C4-2B (cell line): ENCODE measurements at regions not wholly inside any gene's neighbourhood (a gene's known extent, or its start where the extent isn't known, plus 50 kb on each side); places are given as distances from the start of the nearest gene placed in this dataset.
"Not testable (repeated sequence)": the region's sequence is repeated elsewhere in the genome, so short reads cannot be mapped to it uniquely, and the experiment has no call there.

Experiments used
- H3K27ac ChIP-seq: fragments of 450-650 bp; 2 replicates; pipeline ENCODE4 v1.5.1; 2017
- ZFX ChIP-seq: fragments of 450-650 bp; IDR thresholded peaks from 2 replicates; pipeline ENCODE4 v1.6.1; 2017
- TF ChIP-seq, protein P1 (sequence below): fragments of 450-650 bp; conservative IDR thresholded peaks from 2 replicates; pipeline ENCODE4 v1.5.1; 2017; ENCODE audit warnings: mild to moderate bottlenecking

DNA sequence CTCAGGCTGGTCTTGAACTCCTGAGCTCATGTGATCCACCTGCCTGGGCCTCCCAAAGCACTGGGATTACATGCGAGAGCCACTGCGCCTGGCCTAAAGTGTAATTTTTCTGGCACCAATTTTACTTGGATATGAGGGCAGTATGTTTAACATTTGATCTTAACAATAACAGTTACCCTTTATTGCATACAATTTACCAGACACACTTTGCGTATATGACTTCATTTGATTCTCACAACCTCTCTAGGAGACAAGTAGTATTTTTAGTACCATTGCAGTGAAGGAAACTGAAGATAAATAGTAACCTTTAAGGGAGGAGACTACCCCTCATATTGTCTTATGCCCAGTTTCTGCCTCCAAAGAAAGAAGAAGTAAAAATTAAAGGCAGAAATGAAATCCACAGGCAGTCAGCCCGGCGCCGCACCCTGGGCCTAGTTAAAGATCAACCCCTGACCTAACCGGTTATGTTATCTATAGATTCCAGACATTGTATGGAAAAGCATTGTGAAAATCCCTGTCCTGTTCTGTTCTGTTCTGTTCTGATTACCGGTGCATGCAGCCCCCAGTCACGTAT, 54.0 kb downstream of the CYP26A1 start:
- not testable (repeated sequence) for H3K27ac ChIP-seq

DNA sequence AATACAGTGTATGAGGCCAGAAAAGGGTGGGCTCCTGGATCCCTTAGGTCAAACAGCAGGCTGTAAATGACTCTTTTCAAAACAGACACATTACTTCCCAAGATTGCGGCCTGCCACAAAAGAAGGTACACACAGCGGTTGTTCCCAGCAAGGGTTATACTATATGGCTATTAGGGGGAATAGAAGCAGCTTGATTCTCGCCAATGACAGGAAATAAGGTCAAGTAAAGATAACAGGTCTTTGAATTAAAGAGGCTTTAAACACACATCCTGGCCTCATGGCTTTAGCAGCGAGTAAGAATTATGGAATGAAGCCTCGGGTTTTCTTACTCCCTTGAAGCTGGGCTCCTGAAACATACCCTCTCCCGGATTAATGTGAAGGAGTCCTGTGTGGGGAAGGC, 58.3 kb downstream of the CYP26A1 start:
- TF ChIP-seq ZFX: no peak
- TF ChIP-seq, protein P1, sequence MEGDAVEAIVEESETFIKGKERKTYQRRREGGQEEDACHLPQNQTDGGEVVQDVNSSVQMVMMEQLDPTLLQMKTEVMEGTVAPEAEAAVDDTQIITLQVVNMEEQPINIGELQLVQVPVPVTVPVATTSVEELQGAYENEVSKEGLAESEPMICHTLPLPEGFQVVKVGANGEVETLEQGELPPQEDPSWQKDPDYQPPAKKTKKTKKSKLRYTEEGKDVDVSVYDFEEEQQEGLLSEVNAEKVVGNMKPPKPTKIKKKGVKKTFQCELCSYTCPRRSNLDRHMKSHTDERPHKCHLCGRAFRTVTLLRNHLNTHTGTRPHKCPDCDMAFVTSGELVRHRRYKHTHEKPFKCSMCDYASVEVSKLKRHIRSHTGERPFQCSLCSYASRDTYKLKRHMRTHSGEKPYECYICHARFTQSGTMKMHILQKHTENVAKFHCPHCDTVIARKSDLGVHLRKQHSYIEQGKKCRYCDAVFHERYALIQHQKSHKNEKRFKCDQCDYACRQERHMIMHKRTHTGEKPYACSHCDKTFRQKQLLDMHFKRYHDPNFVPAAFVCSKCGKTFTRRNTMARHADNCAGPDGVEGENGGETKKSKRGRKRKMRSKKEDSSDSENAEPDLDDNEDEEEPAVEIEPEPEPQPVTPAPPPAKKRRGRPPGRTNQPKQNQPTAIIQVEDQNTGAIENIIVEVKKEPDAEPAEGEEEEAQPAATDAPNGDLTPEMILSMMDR: no peak
- H3K27ac ChIP-seq: no peak overlapping the region

DNA sequence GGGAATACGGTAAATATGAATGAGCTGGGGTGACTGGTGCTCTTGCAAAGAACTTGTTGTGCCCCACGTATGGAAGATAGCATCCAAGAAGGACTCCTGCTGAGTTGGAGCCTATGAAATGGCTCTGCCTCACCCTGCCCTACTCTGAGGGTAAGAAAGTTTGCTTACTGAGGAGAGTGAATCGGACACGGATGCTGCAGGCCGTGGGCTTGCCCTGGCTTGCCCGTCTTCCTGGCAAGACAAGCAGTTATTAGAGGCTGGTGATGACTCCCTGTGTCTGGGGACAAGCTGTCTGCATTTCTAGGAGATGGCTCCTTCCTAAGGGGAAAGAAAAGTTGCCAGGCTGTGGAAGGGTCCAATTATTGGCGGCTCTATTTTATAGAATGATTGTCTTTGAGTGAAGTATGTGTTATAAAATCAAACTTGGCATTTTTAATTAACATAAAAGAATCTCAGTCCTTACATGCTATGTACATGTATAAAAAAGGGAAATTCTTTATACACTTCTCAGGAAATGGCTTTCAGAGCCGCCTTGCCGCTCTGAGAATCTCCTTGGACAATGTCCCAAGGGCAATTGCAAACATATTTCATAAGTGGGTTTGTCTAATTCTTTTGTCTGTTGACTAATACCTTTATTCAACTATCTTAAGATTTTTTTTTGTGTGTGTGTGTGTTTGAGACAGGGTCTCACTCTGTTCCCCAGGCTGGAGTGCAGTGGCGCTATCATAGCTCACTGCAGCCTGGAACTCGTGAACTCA, 64.6 kb downstream of the CYP26A1 start:
- 0 out of 2 replicates have a peak overlapping the region, but pooled peaks have one; percentile 4 for H3K27ac ChIP-seq
- TF ChIP-seq, protein P1: no peak
- no peak for TF ChIP-seq ZFX

DNA sequence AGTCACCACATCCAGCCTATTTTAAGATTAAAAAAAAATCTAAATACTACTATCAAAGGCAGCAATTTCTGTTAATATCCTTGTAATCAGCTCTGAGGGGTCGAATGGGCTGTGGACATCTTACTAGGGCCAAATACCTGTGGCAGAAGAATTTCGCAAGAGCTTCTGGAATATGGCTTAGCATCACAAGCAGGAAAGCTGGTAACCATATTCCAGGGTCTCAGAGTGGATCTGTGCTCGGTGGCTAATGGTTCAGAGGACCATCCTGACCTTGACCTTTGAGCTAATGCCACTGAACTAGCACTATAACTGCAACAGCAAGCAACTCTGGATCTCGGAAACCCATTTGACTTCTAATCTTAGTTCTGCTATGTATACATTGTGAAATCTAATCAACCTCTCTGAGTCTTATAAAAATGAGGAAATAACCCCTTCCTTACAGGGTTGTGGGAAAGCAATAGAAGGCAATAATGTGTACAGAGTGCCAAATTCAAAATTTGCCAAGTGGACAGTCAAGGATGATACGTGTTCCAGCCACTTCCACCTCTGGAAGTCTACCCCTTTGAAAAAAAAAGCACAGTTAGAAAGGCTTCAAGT, 65.5 kb downstream of the CYP26A1 start:
- no peak for TF ChIP-seq ZFX
- TF ChIP-seq, protein P1: no peak
- H3K27ac ChIP-seq: no peak overlapping the region

DNA sequence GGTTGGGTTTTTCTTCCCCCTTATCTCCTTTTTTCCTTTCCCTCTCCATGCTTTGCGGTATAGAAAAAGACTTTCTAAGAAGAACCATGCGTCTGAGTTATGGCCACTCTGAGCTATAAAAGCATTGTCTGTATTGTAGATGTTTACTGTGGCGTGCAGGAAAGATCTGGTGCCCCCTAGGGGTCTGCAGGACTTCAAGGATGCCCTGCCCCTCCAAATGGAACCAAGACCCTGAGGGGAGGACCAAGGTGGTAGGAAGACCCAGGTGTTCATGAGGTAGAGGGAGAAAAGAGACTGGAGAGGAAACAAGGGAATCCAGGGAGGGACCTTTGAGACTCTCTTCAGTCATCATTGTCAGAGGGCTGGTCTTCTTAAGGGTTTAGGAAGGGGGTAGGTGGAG, 68.8 kb downstream of the CYP26A1 start:
- TF ChIP-seq, protein P1: peak; percentile 21; the same call in 1 of the 2 replicates
- TF ChIP-seq ZFX: no peak
- no peak overlapping the region for H3K27ac ChIP-seq

DNA sequence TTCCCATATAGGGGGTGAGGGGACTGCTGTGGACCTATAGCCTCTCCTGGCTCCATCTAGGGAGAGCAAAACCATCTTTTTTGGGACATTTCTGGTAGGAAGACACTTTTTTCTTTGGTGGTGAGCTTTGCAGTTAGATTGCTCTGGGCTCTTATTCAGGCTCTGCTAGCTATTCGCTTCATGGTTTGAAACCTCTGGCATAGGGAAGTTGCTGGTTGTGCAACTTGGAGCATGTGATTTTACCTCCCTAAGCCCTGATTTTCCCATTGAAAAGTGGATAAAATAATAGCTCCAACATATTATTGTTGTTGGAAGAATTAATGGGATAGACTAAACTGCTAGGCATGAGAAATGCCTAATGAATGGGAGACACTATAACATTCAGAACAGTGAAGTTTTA, 69.6 kb downstream of the CYP26A1 start:
- no peak overlapping the region for H3K27ac ChIP-seq
- TF ChIP-seq, protein P1: no peak
- no peak for TF ChIP-seq ZFX

DNA sequence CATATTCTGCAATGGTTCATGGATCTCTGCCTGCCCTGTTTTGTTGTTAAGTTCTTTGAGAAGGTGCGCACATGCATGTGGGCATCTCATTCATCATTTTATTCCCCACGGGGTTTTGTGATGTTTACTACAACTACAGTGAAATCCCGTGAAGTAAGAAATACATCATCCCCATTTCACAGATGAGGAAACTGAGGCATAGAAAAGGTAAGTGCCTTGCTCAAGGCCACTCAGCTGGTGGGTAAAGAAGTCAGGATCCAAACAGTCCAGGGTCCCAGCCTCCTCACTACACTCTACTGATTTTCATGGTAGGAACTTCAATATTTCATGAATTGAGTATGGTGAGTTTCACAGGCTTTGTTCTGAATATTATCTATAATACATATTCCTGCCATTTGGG, 72.6 kb downstream of the CYP26A1 start:
- no peak for TF ChIP-seq ZFX
- TF ChIP-seq, protein P1: no peak
- H3K27ac ChIP-seq: no peak overlapping the region
